VCaP (cell line): ENCODE measurements at regions not wholly inside any gene's neighbourhood (a gene's known extent, or its start where the extent isn't known, plus 50 kb on each side); places are given as distances from the start of the nearest gene placed in this dataset.

Source experiments
- H3K27ac ChIP-seq: fragments of 450-650 bp; 2 replicates; pipeline ENCODE4 v1.5.1; 2017
- TF ChIP-seq, protein P1 (sequence below): fragments of 450-650 bp; conservative IDR thresholded peaks from 2 replicates; pipeline ENCODE4 v1.5.1; 2017; ENCODE audit warnings: mild to moderate bottlenecking, moderate library complexity

DNA sequence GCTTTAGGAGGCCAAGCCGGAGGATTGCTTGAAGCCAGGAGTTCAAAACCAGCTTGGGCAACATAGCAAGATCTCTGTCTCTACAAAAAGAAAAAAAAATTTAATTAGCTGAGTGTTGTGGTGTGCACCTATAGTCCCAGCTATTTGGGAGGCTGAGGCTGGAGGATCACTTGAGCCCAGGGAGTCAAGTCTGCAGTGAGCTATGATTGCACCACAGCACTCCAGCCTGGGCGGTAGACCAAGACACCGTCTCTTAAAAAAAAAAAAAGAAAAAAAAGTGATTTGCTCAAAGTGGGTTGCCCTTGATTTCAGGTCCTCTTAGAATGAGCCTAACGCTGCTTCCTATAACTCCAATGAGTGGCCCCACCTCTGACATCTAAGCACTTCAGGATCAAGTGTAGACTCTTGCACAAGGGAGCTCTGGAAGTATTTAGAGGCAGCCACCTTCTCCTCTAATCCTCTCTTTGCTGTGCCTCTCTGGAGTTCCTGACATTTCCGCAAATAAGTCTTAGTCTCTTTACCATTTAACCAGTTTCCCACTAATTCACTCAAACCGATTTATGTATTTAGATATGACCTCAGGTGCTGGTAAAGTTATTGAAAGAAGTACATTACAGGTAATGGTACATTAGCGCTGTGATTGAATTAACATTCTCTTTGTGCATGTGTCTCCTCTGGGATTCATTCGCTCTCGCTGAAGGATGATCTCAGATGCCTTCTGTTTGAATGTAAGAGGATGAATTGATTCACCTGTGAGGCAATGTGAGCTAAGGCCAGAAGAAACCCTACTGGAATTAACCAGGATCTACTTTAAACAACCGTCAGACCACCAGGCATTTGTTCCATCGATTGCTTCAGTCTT, 60.8 kb upstream of the CELF2 start:
- no peak overlapping the region for H3K27ac ChIP-seq
- TF ChIP-seq, protein P1, sequence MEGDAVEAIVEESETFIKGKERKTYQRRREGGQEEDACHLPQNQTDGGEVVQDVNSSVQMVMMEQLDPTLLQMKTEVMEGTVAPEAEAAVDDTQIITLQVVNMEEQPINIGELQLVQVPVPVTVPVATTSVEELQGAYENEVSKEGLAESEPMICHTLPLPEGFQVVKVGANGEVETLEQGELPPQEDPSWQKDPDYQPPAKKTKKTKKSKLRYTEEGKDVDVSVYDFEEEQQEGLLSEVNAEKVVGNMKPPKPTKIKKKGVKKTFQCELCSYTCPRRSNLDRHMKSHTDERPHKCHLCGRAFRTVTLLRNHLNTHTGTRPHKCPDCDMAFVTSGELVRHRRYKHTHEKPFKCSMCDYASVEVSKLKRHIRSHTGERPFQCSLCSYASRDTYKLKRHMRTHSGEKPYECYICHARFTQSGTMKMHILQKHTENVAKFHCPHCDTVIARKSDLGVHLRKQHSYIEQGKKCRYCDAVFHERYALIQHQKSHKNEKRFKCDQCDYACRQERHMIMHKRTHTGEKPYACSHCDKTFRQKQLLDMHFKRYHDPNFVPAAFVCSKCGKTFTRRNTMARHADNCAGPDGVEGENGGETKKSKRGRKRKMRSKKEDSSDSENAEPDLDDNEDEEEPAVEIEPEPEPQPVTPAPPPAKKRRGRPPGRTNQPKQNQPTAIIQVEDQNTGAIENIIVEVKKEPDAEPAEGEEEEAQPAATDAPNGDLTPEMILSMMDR = no peak

GRCh38 chr10:10958041-10958440, 59.6 kb upstream of the CELF2 start:
- H3K27ac ChIP-seq = no peak overlapping the region
- TF ChIP-seq, protein P1 = no peak

DNA sequence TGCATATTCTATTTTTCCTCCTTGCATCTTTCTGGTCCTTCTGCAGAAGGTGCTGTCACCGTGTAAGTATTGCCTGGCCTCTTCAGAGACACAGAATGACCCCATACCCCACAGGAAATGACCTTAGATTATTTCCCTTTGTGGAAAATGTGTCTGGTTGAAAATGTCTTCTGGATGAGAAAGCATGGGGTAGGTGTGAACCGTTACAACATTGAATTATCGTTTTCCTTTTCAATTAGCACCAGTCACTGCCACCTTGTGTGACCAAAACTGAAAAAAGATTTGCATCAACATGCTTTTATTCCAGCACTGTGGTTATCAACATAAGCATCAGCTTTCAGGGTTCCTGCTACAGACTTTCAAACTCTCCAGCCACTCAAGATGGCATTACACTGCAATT, 58.0 kb upstream of the CELF2 start:
- TF ChIP-seq, protein P1 = no peak

DNA sequence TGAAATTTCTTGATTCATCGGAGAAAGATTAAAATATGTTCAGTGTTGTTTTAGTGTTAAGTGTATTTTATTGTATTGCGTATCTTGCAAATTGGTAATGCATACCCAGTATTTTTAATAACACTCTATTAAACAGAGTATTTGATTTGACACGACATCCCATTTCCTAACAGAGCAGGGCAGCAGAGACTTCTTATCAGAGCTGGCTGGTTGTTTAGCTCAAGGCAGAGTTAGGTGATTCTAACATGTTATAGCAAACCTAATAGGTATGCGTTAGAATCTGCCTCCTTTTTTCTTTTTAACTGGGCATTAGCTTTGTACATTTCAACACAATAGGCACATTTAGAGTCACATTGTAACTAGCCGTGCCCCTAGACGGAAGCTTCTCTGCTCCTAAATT, 57.1 kb upstream of the CELF2 start:
- no peak overlapping the region for H3K27ac ChIP-seq
- TF ChIP-seq, protein P1 = no peak

More for the DNA sequence above, 58.0 kb upstream of the CELF2 start:
- H3K27ac ChIP-seq = no peak overlapping the region

GRCh38 chr10:10961072-10961471, 56.6 kb upstream of the CELF2 start:
- no peak overlapping the region for H3K27ac ChIP-seq
- TF ChIP-seq, protein P1 = no peak

GRCh38 chr10:10967029-10967428, 50.6 kb upstream of the CELF2 start:
- TF ChIP-seq, protein P1 = no peak
- H3K27ac ChIP-seq = no peak overlapping the region

GRCh38 chr10:10967581-10968256, 50.0 kb upstream of the CELF2 start:
- no peak overlapping the region for H3K27ac ChIP-seq
- TF ChIP-seq, protein P1 = no peak
